ENCODE measurements at regions not wholly inside any gene's neighbourhood (a gene's known extent, or its start where the extent isn't known, plus 50 kb on each side); places are given as distances from the start of the nearest gene placed in this dataset.
"Not testable (repeated sequence)": the region's sequence is repeated elsewhere in the genome, so short reads cannot be mapped to it uniquely, and the experiment has no call there.

- H3K9me3 Mint-ChIP-seq: peaks cover 10 to 32% (median 14%) of the 10 kb centered on the region in 6 donors
- H3K27me3 Mint-ChIP-seq (ENCODE audit: low read depth in 3 of 3): peaks cover 0 to 1% (median 0%) of the 10 kb centered on the region in 3 donors
- H3K4me3 Mint-ChIP-seq: no peak overlapping the region
- no peaks in the 10 kb centered on the region for H3K36me3 Mint-ChIP-seq
- no peak for DNase-seq
- no peak overlapping the region for H3K27ac Mint-ChIP-seq
- H3K4me1 Mint-ChIP-seq: no peaks in the 10 kb centered on the region
These were observed 658.1 kb upstream of the PRMT6 start for GRCh38 chr1:106398391-106398790.

GRCh38 chr1:106406114-106406513 is 650.4 kb upstream of the PRMT6 start:
- no peaks in the 10 kb centered on the region for H3K27me3 Mint-ChIP-seq (ENCODE audit: low read depth in 3 of 3)
- H3K4me3 Mint-ChIP-seq: no peak overlapping the region
- no peak overlapping the region for H3K27ac Mint-ChIP-seq
- peaks cover 1 to 27% (median 11%) of the 10 kb centered on the region in 6 donors for H3K9me3 Mint-ChIP-seq
- H3K36me3 Mint-ChIP-seq: no peaks in the 10 kb centered on the region
- no peak for DNase-seq
- H3K4me1 Mint-ChIP-seq: no peaks in the 10 kb centered on the region

DNA sequence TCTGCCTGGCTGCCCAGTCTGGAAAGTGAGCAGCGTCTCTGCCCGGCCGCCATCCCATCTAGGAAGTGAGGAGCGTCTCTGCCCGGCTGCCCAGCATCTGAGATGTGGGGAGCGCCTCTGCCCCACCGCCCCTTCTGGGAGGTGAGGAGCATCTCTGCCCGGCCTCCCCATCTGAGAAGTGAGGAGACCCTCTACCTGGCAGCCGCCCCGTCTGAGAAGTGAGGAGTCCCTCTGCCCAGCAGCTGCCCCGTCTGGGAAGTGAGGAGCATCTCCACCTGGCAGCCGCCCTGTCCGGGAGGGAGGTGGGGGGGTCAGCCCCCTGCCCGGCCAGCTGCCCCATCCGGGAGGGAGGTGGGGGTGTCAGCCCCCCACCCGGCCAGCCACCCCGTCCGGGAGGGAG is 644.2 kb upstream of the PRMT6 start:
- H3K27ac Mint-ChIP-seq; H3K4me3 Mint-ChIP-seq; H3K36me3 Mint-ChIP-seq; DNase-seq; H3K27me3 Mint-ChIP-seq (ENCODE audit: low read depth in 3 of 3); H3K4me1 Mint-ChIP-seq: not testable (repeated sequence)
- H3K9me3 Mint-ChIP-seq: peaks cover 9 to 40% (median 21%) of the 10 kb centered on the region in 6 donors

GRCh38 chr1:106435269-106435668 is 621.2 kb upstream of the PRMT6 start:
- no peak for DNase-seq
- no peaks in the 10 kb centered on the region for H3K4me1 Mint-ChIP-seq
- no peak overlapping the region for H3K4me3 Mint-ChIP-seq
- H3K9me3 Mint-ChIP-seq: peaks cover 14 to 28% (median 21%) of the 10 kb centered on the region in 6 donors
- H3K36me3 Mint-ChIP-seq: peaks cover 0 to 4% (median 0%) of the 10 kb centered on the region in 3 donors
- peaks cover 0 to 3% (median 0%) of the 10 kb centered on the region in 3 donors for H3K27me3 Mint-ChIP-seq (ENCODE audit: low read depth in 3 of 3)
- H3K27ac Mint-ChIP-seq: no peak overlapping the region

GRCh38 chr1:106439475-106439874 is 617.0 kb upstream of the PRMT6 start:
- Mint-ChIP-seq H3K9me3 (peaks cover 5 to 41% (median 27%) of the 10 kb centered on the region in 6 donors), H3K4me1 (no peaks in the 10 kb centered on the region), H3K36me3 (peaks cover 0 to 4% (median 0%) of the 10 kb centered on the region in 3 donors), H3K27ac (no peak overlapping the region), H3K4me3 (no peak overlapping the region), H3K27me3 (ENCODE audit: low read depth in 3 of 3) (peaks cover 0 to 3% (median 0%) of the 10 kb centered on the region in 3 donors)
- no peak for DNase-seq

- DNase-seq: no peak
- Mint-ChIP-seq H3K27me3 (ENCODE audit: low read depth in 3 of 3) (no peaks in the 10 kb centered on the region), H3K4me3 (no peak overlapping the region), H3K27ac (no peak overlapping the region), H3K4me1 (no peaks in the 10 kb centered on the region), H3K36me3 (no peaks in the 10 kb centered on the region), H3K9me3 (peaks cover 2 to 31% (median 16%) of the 10 kb centered on the region in 6 donors)
These were observed 609.0 kb upstream of the PRMT6 start for GRCh38 chr1:106447466-106447865.

- DNase-seq: no peak
- no peaks in the 10 kb centered on the region for H3K4me1 Mint-ChIP-seq
- peaks cover 5 to 38% (median 14%) of the 10 kb centered on the region in 6 donors for H3K9me3 Mint-ChIP-seq
- no peak overlapping the region for H3K27ac Mint-ChIP-seq
- no peaks in the 10 kb centered on the region for H3K27me3 Mint-ChIP-seq (ENCODE audit: low read depth in 3 of 3)
- no peaks in the 10 kb centered on the region for H3K36me3 Mint-ChIP-seq
- H3K4me3 Mint-ChIP-seq: no peak overlapping the region
These were observed 599.6 kb upstream of the PRMT6 start for GRCh38 chr1:106456832-106457231.

DNA sequence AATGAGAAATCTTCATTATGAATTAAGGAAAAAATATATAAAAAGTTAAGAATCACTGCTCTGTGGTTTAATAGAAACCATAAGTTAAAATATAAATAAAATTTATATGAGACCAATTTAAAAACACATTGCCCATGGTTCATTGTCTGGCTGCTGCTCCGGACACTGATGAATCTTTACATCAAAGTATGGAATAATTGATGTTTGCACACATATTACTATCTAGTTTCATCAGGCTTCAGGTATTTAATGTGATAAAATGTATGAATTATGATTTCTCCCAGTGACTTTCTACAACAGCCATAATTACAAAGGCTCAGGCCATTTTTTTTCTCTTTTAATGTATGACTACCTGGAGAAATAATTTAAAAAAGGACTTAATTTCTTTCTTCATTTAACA is 599.1 kb upstream of the PRMT6 start:
- Mint-ChIP-seq H3K9me3 (peaks cover 4 to 33% (median 13%) of the 10 kb centered on the region in 6 donors), H3K27ac (no peak overlapping the region), H3K4me3 (no peak overlapping the region), H3K4me1 (no peaks in the 10 kb centered on the region), H3K36me3 (no peaks in the 10 kb centered on the region), H3K27me3 (ENCODE audit: low read depth in 3 of 3) (no peaks in the 10 kb centered on the region)
- DNase-seq: no peak

DNA sequence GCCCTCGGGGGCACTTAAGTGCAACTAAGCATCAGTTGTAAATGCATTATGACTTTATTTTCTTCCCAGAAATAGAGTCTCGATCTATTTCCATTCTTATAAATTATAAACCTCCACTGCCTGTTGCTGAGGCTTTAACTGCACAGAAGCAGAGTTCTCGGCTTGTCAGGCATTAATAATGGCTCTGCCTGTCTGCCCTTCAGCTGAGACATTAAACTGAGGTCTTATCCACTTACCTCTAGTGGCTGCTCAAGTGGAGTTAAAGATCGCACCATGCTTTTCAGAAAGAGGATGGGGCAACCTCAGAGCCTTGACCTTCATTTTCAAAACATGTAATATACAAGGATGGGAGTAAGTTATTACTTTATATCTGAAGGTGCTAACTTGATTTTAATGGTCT is 597.6 kb upstream of the PRMT6 start:
- Mint-ChIP-seq H3K27ac (no peak overlapping the region), H3K36me3 (no peaks in the 10 kb centered on the region), H3K27me3 (ENCODE audit: low read depth in 3 of 3) (no peaks in the 10 kb centered on the region), H3K4me3 (no peak overlapping the region), H3K9me3 (peaks cover 2 to 27% (median 11%) of the 10 kb centered on the region in 6 donors), H3K4me1 (no peaks in the 10 kb centered on the region)
- DNase-seq: no peak

- H3K9me3 Mint-ChIP-seq: peaks cover 2 to 24% (median 12%) of the 10 kb centered on the region in 6 donors
- H3K4me3 Mint-ChIP-seq: no peak overlapping the region
- no peaks in the 10 kb centered on the region for H3K4me1 Mint-ChIP-seq
- H3K27me3 Mint-ChIP-seq (ENCODE audit: low read depth in 3 of 3): no peaks in the 10 kb centered on the region
- no peaks in the 10 kb centered on the region for H3K36me3 Mint-ChIP-seq
- no peak overlapping the region for H3K27ac Mint-ChIP-seq
- no peak for DNase-seq
These were observed 597.1 kb upstream of the PRMT6 start for GRCh38 chr1:106459418-106459817.

DNA sequence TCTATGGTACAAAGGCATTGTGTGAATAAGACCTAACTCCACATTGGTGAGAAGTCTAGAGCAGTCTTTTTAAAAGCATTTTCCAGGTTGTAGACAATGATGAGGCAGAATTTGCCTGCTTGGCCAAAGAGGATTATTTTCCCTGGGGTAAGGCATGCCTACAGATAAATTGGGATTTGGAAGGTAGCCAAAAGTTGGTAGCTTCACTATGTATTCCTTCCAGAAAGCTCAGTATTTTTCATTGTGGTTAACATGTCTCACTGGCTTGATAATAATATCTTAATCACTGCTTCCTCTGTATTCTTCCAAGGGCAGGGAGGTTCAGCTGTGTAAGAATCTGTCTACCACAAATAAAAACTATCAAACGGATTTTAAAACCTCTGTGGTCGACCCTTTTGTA is 590.8 kb upstream of the PRMT6 start:
- Mint-ChIP-seq H3K27me3 (ENCODE audit: low read depth in 3 of 3) (peaks cover 0 to 2% (median 0%) of the 10 kb centered on the region in 3 donors), H3K36me3 (peaks cover 0 to 4% (median 0%) of the 10 kb centered on the region in 3 donors), H3K9me3 (peaks cover 8 to 54% (median 25%) of the 10 kb centered on the region in 6 donors), H3K4me1 (no peaks in the 10 kb centered on the region), H3K27ac (no peak overlapping the region), H3K4me3 (no peak overlapping the region)
- DNase-seq: no peak

GRCh38 chr1:106480629-106481028 is 575.8 kb upstream of the PRMT6 start:
- H3K9me3 Mint-ChIP-seq: peaks cover 21 to 61% (median 34%) of the 10 kb centered on the region in 6 donors
- no peak overlapping the region for H3K4me3 Mint-ChIP-seq
- DNase-seq: no peak
- peaks cover 0 to 7% (median 0%) of the 10 kb centered on the region in 3 donors for H3K36me3 Mint-ChIP-seq
- H3K27ac Mint-ChIP-seq: no peak overlapping the region
- H3K4me1 Mint-ChIP-seq: no peaks in the 10 kb centered on the region
- H3K27me3 Mint-ChIP-seq (ENCODE audit: low read depth in 3 of 3): peaks cover 0 to 4% (median 0%) of the 10 kb centered on the region in 3 donors

DNA sequence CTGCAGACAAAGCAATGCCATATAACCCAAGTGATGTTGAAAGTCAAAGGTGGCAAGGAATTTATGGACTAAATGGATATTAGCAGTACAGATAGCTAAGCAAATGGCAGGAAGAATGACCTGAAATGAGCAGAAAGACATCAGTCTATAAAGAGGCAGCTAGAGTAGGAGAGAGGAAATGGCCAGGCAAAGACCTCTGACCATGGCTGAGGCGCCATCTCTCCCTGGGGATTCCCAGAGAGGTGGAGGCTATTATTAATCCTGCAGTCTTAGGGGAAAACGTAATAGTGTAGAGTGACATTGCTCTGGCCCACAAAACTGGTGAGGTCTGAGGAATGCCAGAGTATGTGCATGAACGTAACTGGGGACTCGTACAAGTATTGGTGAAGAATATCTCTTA is 563.6 kb upstream of the PRMT6 start:
- H3K36me3 Mint-ChIP-seq: no peaks in the 10 kb centered on the region
- H3K4me3 Mint-ChIP-seq: no peak overlapping the region
- H3K4me1 Mint-ChIP-seq: no peaks in the 10 kb centered on the region
- no peak for DNase-seq
- H3K9me3 Mint-ChIP-seq: peaks cover 7 to 25% (median 21%) of the 10 kb centered on the region in 6 donors
- no peaks in the 10 kb centered on the region for H3K27me3 Mint-ChIP-seq (ENCODE audit: low read depth in 3 of 3)
- H3K27ac Mint-ChIP-seq: no peak overlapping the region

GRCh38 chr1:106494646-106495045 is 561.8 kb upstream of the PRMT6 start:
- Mint-ChIP-seq H3K4me3 (no peak overlapping the region), H3K4me1 (no peaks in the 10 kb centered on the region), H3K27me3 (ENCODE audit: low read depth in 3 of 3) (no peaks in the 10 kb centered on the region), H3K27ac (no peak overlapping the region), H3K36me3 (no peaks in the 10 kb centered on the region), H3K9me3 (peaks cover 8 to 17% (median 9%) of the 10 kb centered on the region in 6 donors)
- no peak for DNase-seq

DNA sequence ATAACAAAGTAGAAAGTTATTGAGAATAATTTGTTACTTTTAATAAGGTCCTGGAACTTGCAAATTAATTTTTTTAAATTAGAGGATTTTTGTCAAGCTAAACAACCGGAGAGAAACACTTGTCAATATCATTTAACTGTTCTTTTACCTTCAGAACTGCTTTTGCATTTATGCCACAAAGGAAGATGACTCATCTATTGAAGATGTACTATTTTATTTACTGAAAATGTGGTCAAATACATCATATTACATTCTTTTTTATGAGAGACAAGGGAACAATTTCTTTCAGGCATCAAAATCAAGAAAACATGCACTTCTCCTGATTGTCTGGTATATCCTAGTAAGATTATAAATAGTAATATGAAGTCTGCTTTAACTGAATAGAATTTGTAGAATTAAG is 558.2 kb upstream of the PRMT6 start:
- Mint-ChIP-seq H3K36me3 (peaks cover 0 to 4% (median 0%) of the 10 kb centered on the region in 3 donors), H3K4me1 (no peaks in the 10 kb centered on the region), H3K27ac (no peak overlapping the region), H3K4me3 (no peak overlapping the region), H3K9me3 (peaks cover 7 to 18% (median 12%) of the 10 kb centered on the region in 6 donors), H3K27me3 (ENCODE audit: low read depth in 3 of 3) (no peaks in the 10 kb centered on the region)
- DNase-seq: no peak

Measured in immature natural killer cell (primary cell).